Tibial nerve (tissue), 4 donors: ENCODE measurements at regions not wholly inside any gene's neighbourhood (a gene's known extent, or its start where the extent isn't known, plus 50 kb on each side); places are given as distances from the start of the nearest gene placed in this dataset.

Experiments used
- DNase-seq, 2 donors: peaks; one replicate each; pipeline ENCODE4 v3.0.0-alpha.2; 2019; ENCODE audit warnings: low spot score in 2 of 2
- H3K27ac ChIP-seq, 4 donors: fragments of 200-600 bp; sonication (generic) in 3 of 4; one replicate each; pipeline ENCODE4 v1.5.1; 2017 to 2019; ENCODE audit warnings: mild to moderate bottlenecking in 1 of 4
- H3K27me3 ChIP-seq, 2 donors: fragments of 200-600 bp; sonication (generic) in 1 of 2; one replicate each; pipeline versions ENCODE4 v1.5.1 to v1.6.0; 2017 to 2019
- H3K36me3 ChIP-seq, 3 donors: fragments of 200-600 bp; sonication (generic); one replicate each; pipeline ENCODE4 v1.5.1; 2018 to 2019
- H3K4me1 ChIP-seq, 4 donors: fragments of 200-600 bp; sonication (generic) in 3 of 4; one replicate each; pipeline ENCODE4 v1.5.1; 2017 to 2019
- H3K4me3 ChIP-seq, 4 donors: fragments of 200-600 bp; sonication (generic) in 3 of 4; one replicate each; pipeline ENCODE4 v1.5.1; 2017 to 2019; ENCODE audit warnings: mild to moderate bottlenecking in 1 of 4, moderate library complexity in 1 of 4
- H3K9me3 ChIP-seq, 4 donors: fragments of 200-600 bp; sonication (generic) in 3 of 4; one replicate each; pipeline ENCODE4 v1.5.1; 2017 to 2019
- EP300 ChIP-seq, 2 donors: sonication (generic); formaldehyde crosslinking; IDR thresholded peaks; one replicate each; pipeline ENCODE4 v1.6.1; 2017; ENCODE audit warnings: antibody characterized with exemption in 2 of 2, mild to moderate bottlenecking in 1 of 2
- POLR2A ChIP-seq, 2 donors: fragments of 450-650 bp; IDR thresholded peaks; one replicate each; pipeline ENCODE4 v1.6.1; 2017; ENCODE audit warnings: antibody characterized with exemption in 2 of 2, mild to moderate bottlenecking in 2 of 2, moderate library complexity in 2 of 2
- WGBS, 2 donors: methylation state at CpG; one replicate each; pipeline ENCODE4 v1.1.5; 2018; 5-methylcytosine and 5-hydroxymethylcytosine counted together
- TF ChIP-seq, protein P1 (sequence below), 5 experiments: fragments of 200-600 bp in 3 of 5; fragments of 450-650 bp in 2 of 5; sonication (generic) in 3 of 5; IDR thresholded peaks; one replicate each; pipeline ENCODE4 v1.5.1; 2016 to 2019; ENCODE audit warnings: antibody characterized with exemption in 5 of 5, mild to moderate bottlenecking in 3 of 5, moderate library complexity in 2 of 5

DNA sequence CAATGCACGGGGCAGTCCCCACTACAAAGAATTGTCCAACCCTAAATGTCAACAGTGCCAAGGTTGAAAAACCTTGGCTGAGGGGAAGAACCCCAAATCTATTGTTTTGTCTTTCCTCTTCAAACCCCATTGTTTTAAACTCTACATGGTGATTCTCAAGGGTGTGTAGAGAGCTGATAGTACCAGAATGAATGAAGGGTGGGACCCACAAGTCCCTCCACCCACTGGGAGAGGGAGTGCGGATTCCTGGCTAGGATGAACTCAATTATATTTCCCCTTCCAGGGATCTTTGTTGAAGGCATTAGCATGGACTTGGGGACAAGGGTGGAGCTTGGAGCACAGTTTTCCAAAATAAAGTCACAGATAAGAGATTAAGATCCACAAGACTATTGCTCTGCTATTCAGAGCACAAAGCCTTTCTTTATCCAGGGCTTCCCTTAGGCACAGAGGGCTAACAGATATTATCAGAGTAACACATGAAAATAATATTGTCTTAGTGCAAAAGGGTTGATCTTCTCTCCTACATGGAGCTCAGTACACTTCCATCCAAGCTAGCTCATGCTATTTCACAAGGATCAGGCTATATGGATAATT, 755.1 kb upstream of the TBX3 start:
- Histone ChIP-seq H3K27me3 (no peaks in the 10 kb centered on the region), H3K4me1 (no peaks in the 10 kb centered on the region), H3K4me3 (no peak overlapping the region), H3K36me3 (no peaks in the 10 kb centered on the region), H3K9me3 (no peaks in the 10 kb centered on the region), H3K27ac (no peak overlapping the region)
- 68 to 70% methylated on average over 2 of the region's 2 CpGs for WGBS, 2 donors
- TF ChIP-seq EP300 (IDR thresholded peaks at IDR 0.05) (no peak), POLR2A (IDR thresholded peaks at IDR 0.05) (no peak)
- TF ChIP-seq, protein P1, sequence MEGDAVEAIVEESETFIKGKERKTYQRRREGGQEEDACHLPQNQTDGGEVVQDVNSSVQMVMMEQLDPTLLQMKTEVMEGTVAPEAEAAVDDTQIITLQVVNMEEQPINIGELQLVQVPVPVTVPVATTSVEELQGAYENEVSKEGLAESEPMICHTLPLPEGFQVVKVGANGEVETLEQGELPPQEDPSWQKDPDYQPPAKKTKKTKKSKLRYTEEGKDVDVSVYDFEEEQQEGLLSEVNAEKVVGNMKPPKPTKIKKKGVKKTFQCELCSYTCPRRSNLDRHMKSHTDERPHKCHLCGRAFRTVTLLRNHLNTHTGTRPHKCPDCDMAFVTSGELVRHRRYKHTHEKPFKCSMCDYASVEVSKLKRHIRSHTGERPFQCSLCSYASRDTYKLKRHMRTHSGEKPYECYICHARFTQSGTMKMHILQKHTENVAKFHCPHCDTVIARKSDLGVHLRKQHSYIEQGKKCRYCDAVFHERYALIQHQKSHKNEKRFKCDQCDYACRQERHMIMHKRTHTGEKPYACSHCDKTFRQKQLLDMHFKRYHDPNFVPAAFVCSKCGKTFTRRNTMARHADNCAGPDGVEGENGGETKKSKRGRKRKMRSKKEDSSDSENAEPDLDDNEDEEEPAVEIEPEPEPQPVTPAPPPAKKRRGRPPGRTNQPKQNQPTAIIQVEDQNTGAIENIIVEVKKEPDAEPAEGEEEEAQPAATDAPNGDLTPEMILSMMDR (IDR thresholded peaks at IDR 0.05): no peak
- no peak for DNase-seq

- 82 to 93% methylated on average over 4 of the region's 4 CpGs for WGBS, 2 donors
- DNase-seq: no peak
- Histone ChIP-seq H3K36me3 (no peaks in the 10 kb centered on the region), H3K27ac (no peak overlapping the region), H3K27me3 (no peaks in the 10 kb centered on the region), H3K9me3 (no peaks in the 10 kb centered on the region), H3K4me3 (no peak overlapping the region), H3K4me1 (no peaks in the 10 kb centered on the region)
- TF ChIP-seq EP300 (IDR thresholded peaks at IDR 0.05): no peak
- TF ChIP-seq, protein P1 (IDR thresholded peaks at IDR 0.05): no peak
- no peak for TF ChIP-seq POLR2A (IDR thresholded peaks at IDR 0.05)
Measured at GRCh38 chr12:115438314-115438713, 754.3 kb upstream of the TBX3 start.

GRCh38 chr12:115437061-115437567, 753.1 kb upstream of the TBX3 start:
- H3K4me3 ChIP-seq: no peak overlapping the region
- TF ChIP-seq, protein P1 (IDR thresholded peaks at IDR 0.05): no peak
- TF ChIP-seq POLR2A (IDR thresholded peaks at IDR 0.05) (no peak), EP300 (IDR thresholded peaks at IDR 0.05) (no peak)
- WGBS, 2 donors: 58 to 65% methylated on average over 5 of the region's 5 CpGs

DNA sequence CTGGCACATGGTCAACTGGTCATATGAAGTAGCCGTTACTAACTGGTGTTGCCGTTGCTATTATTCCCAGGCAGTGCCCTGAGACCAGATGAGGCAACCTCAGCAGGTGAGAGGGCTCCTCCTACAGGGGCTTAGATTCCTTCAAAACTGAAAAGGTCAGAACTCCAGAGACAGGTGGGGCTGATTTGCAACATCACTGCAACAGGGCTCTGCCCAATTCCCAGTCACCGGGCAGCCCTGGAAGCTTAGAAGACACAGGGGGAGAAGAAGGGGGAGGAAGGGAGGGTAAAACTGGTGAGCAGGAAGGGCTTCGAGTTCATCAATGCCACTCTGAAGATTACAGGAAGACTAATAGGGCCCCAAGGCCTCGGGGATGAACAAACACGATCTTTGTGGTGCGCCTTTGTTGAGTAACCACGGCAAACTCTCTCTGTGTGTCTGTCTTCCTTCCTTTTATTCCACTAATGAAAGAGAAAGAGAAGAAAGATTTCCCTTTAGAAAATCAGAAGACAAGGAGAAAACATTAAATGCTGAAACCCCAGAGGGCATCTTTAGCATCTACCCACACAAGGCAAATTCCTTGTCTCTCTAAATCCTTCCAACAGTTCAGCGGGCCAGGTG, 749.1 kb upstream of the TBX3 start:
- Histone ChIP-seq H3K4me1 (no peaks in the 10 kb centered on the region), H3K36me3 (no peaks in the 10 kb centered on the region), H3K9me3 (no peaks in the 10 kb centered on the region), H3K27me3 (no peaks in the 10 kb centered on the region), H3K4me3 (no peak overlapping the region), H3K27ac (no peak overlapping the region)
- 52 to 53% methylated on average over 9 of the region's 9 CpGs for WGBS, 2 donors
- no peak for DNase-seq
- TF ChIP-seq POLR2A (IDR thresholded peaks at IDR 0.05): no peak

More at GRCh38 chr12:115437061-115437567, 753.1 kb upstream of the TBX3 start:
- no peak for DNase-seq
- Histone ChIP-seq H3K27me3 (no peaks in the 10 kb centered on the region), H3K36me3 (no peaks in the 10 kb centered on the region), H3K4me1 (no peaks in the 10 kb centered on the region), H3K9me3 (no peaks in the 10 kb centered on the region), H3K27ac (no peak overlapping the region)

- 90 to 100% methylated on average over 1 of the region's 1 CpG for WGBS, 2 donors
- no peak for DNase-seq
- H3K4me3 ChIP-seq: no peak overlapping the region
- no peak for TF ChIP-seq POLR2A (IDR thresholded peaks at IDR 0.05)
- TF ChIP-seq, protein P1 (IDR thresholded peaks at IDR 0.05): no peak
- no peak for TF ChIP-seq EP300 (IDR thresholded peaks at IDR 0.05)
- H3K4me1 ChIP-seq: no peaks in the 10 kb centered on the region
- no peak overlapping the region for H3K27ac ChIP-seq
- H3K9me3 ChIP-seq: no peaks in the 10 kb centered on the region
- H3K36me3 ChIP-seq: no peaks in the 10 kb centered on the region
- H3K27me3 ChIP-seq: no peaks in the 10 kb centered on the region
Measured at GRCh38 chr12:115430636-115431035, 746.7 kb upstream of the TBX3 start.
